ENCODE measurements at regions not wholly inside any gene's neighbourhood (a gene's known extent, or its start where the extent isn't known, plus 50 kb on each side); places are given as distances from the start of the nearest gene placed in this dataset.

DNA sequence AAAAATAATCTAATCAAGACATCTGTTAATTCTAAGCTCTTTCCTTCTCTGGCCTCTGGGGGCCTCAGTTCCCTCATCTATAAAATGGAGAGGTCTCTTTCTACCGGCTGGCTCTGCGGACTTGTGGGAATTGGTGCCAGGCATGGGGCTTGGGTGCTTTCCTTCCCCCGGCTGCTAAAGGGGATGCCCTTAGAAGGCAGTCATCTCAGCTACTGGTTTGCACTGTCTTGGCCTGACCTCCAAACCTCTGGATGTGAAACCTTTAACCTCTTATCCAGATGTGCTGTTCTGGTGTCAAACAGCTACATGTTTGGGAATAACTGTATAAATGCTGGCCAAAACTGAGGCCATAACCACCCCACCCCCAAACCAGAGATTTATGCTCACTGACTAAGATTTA is 320.0 kb downstream of the RPS24 start:
- H3K79me2 ChIP-seq (ENCODE audit: insufficient read depth, low read depth, low read length), result no peaks in the 10 kb centered on the region
- TF ChIP-seq EZH2phosphoT487 (IDR thresholded peaks at IDR 0.05; ENCODE audit: borderline replicate concordance, low read depth, low read length), result no peak
- TF ChIP-seq, protein P1, sequence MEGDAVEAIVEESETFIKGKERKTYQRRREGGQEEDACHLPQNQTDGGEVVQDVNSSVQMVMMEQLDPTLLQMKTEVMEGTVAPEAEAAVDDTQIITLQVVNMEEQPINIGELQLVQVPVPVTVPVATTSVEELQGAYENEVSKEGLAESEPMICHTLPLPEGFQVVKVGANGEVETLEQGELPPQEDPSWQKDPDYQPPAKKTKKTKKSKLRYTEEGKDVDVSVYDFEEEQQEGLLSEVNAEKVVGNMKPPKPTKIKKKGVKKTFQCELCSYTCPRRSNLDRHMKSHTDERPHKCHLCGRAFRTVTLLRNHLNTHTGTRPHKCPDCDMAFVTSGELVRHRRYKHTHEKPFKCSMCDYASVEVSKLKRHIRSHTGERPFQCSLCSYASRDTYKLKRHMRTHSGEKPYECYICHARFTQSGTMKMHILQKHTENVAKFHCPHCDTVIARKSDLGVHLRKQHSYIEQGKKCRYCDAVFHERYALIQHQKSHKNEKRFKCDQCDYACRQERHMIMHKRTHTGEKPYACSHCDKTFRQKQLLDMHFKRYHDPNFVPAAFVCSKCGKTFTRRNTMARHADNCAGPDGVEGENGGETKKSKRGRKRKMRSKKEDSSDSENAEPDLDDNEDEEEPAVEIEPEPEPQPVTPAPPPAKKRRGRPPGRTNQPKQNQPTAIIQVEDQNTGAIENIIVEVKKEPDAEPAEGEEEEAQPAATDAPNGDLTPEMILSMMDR (conservative IDR thresholded peaks at IDR 0.05; ENCODE audit: low read length), result no peak
- H3K27ac ChIP-seq (ENCODE audit: low read depth, low read length, poor library complexity, severe bottlenecking), result no peak overlapping the region
- no peak overlapping the region for H3K4me2 ChIP-seq (ENCODE audit: low read length)
- no TSS peak for BruUV-seq (replicated peaks)
- no peaks in the 10 kb centered on the region for H3K36me3 ChIP-seq (ENCODE audit: insufficient read depth, low read length)
- no peak overlapping the region for H2AFZ ChIP-seq (ENCODE audit: low read length)
- ChIA-PET POLR2A (interaction anchor here (1.3 kb wide), 1 partner anchor 13 kb away, joined by 3 read pairs; no protein-coding TSS in a partner anchor), CTCF (ENCODE audit: unreplicated experiment) (no interaction called here)
- no peaks in the 10 kb centered on the region for H3K9me3 ChIP-seq (ENCODE audit: low read length)
- H3K9me2 ChIP-seq (ENCODE audit: insufficient read depth, low read length), result no peaks in the 10 kb centered on the region
- no peak for DNase-seq (ENCODE audit: low spot score)
- intact Hi-C loops (cut with micrococcal nuclease; ENCODE audit: unreplicated experiment), result no loop called here
- no peak overlapping the region for H3K4me3 ChIP-seq (ENCODE audit: low read depth, low read length, poor library complexity, severe bottlenecking)
- H3K4me1 ChIP-seq (ENCODE audit: insufficient read depth, low read length, poor library complexity, severe bottlenecking), result no peaks in the 10 kb centered on the region
- H4K20me1 ChIP-seq (ENCODE audit: insufficient read depth, low read length), result no peaks in the 10 kb centered on the region

DNA sequence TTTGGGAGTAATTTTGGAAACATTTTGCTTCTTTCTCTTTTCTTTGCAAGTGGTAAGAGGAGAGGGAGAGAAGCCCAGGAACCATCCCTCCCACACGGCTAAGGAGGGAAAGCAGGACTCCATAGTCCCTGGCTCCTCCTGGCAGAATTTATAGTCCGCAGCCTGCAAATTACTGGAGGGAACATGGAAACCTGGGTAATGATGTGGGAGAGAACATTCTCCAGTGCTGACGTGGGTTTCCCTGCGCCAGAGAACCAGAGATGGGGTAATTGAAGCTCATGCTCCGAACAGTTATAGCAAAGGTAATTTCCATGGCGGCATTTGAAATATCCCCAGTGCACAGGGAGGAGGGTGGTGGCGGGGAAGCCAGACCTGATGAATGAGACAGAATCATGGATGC is 320.4 kb downstream of the RPS24 start:
- no peak for DNase-seq (ENCODE audit: low spot score)
- H3K9me2 ChIP-seq (ENCODE audit: insufficient read depth, low read length), result no peaks in the 10 kb centered on the region
- ChIA-PET POLR2A (interaction anchor here (1.3 kb wide), 1 partner anchor 13 kb away, joined by 3 read pairs; no protein-coding TSS in a partner anchor), CTCF (ENCODE audit: unreplicated experiment) (no interaction called here)
- H3K27ac ChIP-seq (ENCODE audit: low read depth, low read length, poor library complexity, severe bottlenecking), result no peak overlapping the region
- no peaks in the 10 kb centered on the region for H3K79me2 ChIP-seq (ENCODE audit: insufficient read depth, low read depth, low read length)
- intact Hi-C loops (cut with micrococcal nuclease; ENCODE audit: unreplicated experiment), result no loop called here
- H3K9me3 ChIP-seq (ENCODE audit: low read length), result no peaks in the 10 kb centered on the region
- TF ChIP-seq EZH2phosphoT487 (IDR thresholded peaks at IDR 0.05; ENCODE audit: borderline replicate concordance, low read depth, low read length), result no peak
- TF ChIP-seq, protein P1 (conservative IDR thresholded peaks at IDR 0.05; ENCODE audit: low read length), result no peak
- no peaks in the 10 kb centered on the region for H4K20me1 ChIP-seq (ENCODE audit: insufficient read depth, low read length)
- BruUV-seq (replicated peaks), result no TSS peak
- no peak overlapping the region for H2AFZ ChIP-seq (ENCODE audit: low read length)
- H3K4me3 ChIP-seq (ENCODE audit: low read depth, low read length, poor library complexity, severe bottlenecking), result no peak overlapping the region
- no peak overlapping the region for H3K4me2 ChIP-seq (ENCODE audit: low read length)
- H3K4me1 ChIP-seq (ENCODE audit: insufficient read depth, low read length, poor library complexity, severe bottlenecking), result no peaks in the 10 kb centered on the region
- H3K36me3 ChIP-seq (ENCODE audit: insufficient read depth, low read length), result no peaks in the 10 kb centered on the region

DNA sequence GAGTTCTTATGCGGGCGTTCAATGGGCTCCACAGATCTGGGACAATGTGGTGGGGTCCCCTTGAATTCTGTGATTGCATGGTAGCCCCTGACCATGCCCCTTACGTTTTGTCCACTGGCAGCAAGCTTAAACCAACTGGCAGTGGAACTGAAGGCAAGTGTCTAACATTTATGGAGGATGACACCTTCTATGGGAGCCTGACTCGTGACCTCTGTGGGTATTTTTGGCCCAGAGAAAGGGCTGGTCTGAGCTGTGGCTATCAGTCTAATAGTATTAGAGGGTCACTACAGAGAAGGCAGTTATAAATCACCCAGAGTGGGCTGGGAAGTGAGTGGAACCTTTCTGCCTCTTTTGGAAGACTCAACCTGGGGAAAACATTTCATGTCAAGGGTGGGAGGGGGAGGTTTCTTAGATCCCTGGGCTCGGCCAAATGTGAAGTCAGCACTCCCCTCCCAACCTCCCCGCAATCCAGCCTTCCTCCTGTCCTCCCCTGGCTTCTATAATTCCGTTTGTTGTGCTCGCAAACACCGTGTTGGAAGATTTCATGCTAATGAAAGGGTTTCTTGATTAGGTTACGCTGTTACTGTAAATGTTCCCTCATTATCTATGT is 322.7 kb downstream of the RPS24 start:
- BruUV-seq (replicated peaks), result no TSS peak

More for the DNA sequence above, 322.7 kb downstream of the RPS24 start:
- no peak overlapping the region for H3K27ac ChIP-seq (ENCODE audit: low read depth, low read length, poor library complexity, severe bottlenecking)
- H3K9me3 ChIP-seq (ENCODE audit: low read length), result no peaks in the 10 kb centered on the region
- H3K36me3 ChIP-seq (ENCODE audit: insufficient read depth, low read length), result no peaks in the 10 kb centered on the region
- H3K4me1 ChIP-seq (ENCODE audit: insufficient read depth, low read length, poor library complexity, severe bottlenecking), result no peaks in the 10 kb centered on the region
- H3K9me2 ChIP-seq (ENCODE audit: insufficient read depth, low read length), result no peaks in the 10 kb centered on the region
- DNase-seq (ENCODE audit: low spot score), result no peak
- H3K4me3 ChIP-seq (ENCODE audit: low read depth, low read length, poor library complexity, severe bottlenecking), result no peak overlapping the region
- ChIA-PET CTCF (ENCODE audit: unreplicated experiment) (interaction anchor here (0.6 kb wide), 1 partner anchor 153 kb away, joined by 3 read pairs; no protein-coding TSS in a partner anchor), POLR2A (no interaction called here)
- no peak overlapping the region for H3K4me2 ChIP-seq (ENCODE audit: low read length)
- no peaks in the 10 kb centered on the region for H3K79me2 ChIP-seq (ENCODE audit: insufficient read depth, low read depth, low read length)
- TF ChIP-seq, protein P1 (conservative IDR thresholded peaks at IDR 0.05; ENCODE audit: low read length), result no peak
- no peak for TF ChIP-seq EZH2phosphoT487 (IDR thresholded peaks at IDR 0.05; ENCODE audit: borderline replicate concordance, low read depth, low read length)
- intact Hi-C loops (cut with micrococcal nuclease; ENCODE audit: unreplicated experiment), result no loop called here
- no peak overlapping the region for H2AFZ ChIP-seq (ENCODE audit: low read length)
- no peaks in the 10 kb centered on the region for H4K20me1 ChIP-seq (ENCODE audit: insufficient read depth, low read length)

Measured in OCI-LY7 (cell line).